Ascending aorta (tissue), 2 donors: ENCODE measurements at regions not wholly inside any gene's neighbourhood (a gene's known extent, or its start where the extent isn't known, plus 50 kb on each side); places are given as distances from the start of the nearest gene placed in this dataset.

Experiments used
- DNase-seq, 2 donors: peaks; one replicate each; pipeline ENCODE4 v3.0.0-alpha.2; 2019; ENCODE audit warnings: low spot score in 2 of 2
- H3K27ac ChIP-seq, 2 donors: fragments of 200-600 bp; sonication (generic); one replicate each; pipeline ENCODE4 v1.5.1; 2016 to 2017; ENCODE audit warnings: mild to moderate bottlenecking in 1 of 2
- H3K27me3 ChIP-seq: fragments of 200-600 bp; sonication (generic); one replicate; pipeline ENCODE4 v1.5.1; 2017
- H3K36me3 ChIP-seq, 2 donors: fragments of 200-600 bp; sonication (generic); one replicate each; pipeline ENCODE4 v1.5.1; 2016
- H3K4me1 ChIP-seq, 2 donors: fragments of 200-600 bp; sonication (generic); one replicate each; pipeline ENCODE4 v1.5.1; 2016 to 2017; ENCODE audit warnings: mild to moderate bottlenecking in 1 of 2
- H3K4me3 ChIP-seq, 2 donors: fragments of 200-600 bp; sonication (generic); one replicate each; pipeline ENCODE4 v1.5.1; 2016 to 2017; ENCODE audit warnings: mild to moderate bottlenecking in 1 of 2
- H3K9me3 ChIP-seq, 2 donors: fragments of 200-600 bp; sonication (generic); one replicate each; pipeline ENCODE4 v1.5.1; 2016
- CTCF ChIP-seq, 3 experiments: fragments of 200-600 bp in 2 of 3; fragments of 450-650 bp in 1 of 3; sonication (generic) in 2 of 3; IDR thresholded peaks; one replicate each; pipeline ENCODE4 v1.5.1; 2016 to 2019; ENCODE audit warnings: antibody characterized with exemption in 3 of 3, mild to moderate bottlenecking in 1 of 3, moderate library complexity in 1 of 3
- intact Hi-C: fragments of 100-400 bp; cut with DNase I; formaldehyde crosslinking; loops from one replicate; pipeline ENCODE4 v1.15.1; 2023

DNA sequence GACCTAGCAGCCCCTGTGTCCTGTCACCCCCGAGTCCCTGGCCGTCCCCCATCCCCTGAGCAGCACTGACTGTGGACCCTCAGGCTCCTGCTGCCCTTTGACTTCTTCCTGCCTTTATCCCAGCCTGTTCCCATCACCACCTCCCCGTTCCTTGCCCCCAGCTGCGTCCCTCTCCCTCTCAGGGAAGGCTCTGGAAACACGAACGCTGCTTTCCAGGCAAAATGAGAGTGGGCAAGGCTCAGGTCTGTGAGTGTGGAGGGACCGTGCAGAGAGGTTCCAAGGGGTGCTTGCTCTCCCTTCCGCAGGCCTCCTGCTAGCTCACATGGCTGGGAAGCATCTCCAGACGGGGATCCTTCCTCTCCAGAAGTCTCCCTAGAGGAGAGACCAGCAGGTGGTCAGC is 501.8 kb upstream of the SALL3 start:
- Histone ChIP-seq H3K9me3 (no peaks in the 10 kb centered on the region), H3K4me3 (no peak overlapping the region), H3K4me1 (no peaks in the 10 kb centered on the region), H3K27ac (no peak overlapping the region), H3K27me3 (no peaks in the 10 kb centered on the region), H3K36me3 (no peaks in the 10 kb centered on the region)
- TF ChIP-seq CTCF (IDR thresholded peaks at IDR 0.05) = no peak
- DNase-seq = no peak
- intact Hi-C loops = no loop called here

DNA sequence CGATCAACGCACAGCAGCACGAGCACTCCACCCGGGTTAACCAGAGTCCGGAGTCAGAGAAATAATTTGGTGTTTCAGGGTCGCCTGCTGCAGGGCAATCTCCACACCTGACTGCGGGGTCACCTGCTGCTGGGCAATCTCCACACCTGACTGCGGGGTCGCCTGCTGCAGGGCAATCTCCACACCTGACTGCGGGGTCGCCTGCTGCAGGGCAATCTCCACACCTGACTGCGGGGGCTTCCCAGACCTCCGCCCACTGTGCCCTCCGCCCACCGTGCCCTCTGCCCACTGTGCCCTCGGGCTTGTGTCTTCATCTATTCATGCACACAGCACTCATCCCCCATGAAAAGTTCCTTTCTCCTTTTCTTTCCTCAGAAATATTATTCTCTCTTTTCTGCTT is 500.2 kb upstream of the SALL3 start:
- intact Hi-C loops = no loop called here
- no peaks in the 10 kb centered on the region for H3K9me3 ChIP-seq
- TF ChIP-seq CTCF (IDR thresholded peaks at IDR 0.05) = no peak
- H3K4me3 ChIP-seq = no peak overlapping the region
- DNase-seq = no peak
- H3K36me3 ChIP-seq = no peaks in the 10 kb centered on the region
- no peaks in the 10 kb centered on the region for H3K4me1 ChIP-seq
- H3K27ac ChIP-seq = no peak overlapping the region
- H3K27me3 ChIP-seq = no peaks in the 10 kb centered on the region

DNA sequence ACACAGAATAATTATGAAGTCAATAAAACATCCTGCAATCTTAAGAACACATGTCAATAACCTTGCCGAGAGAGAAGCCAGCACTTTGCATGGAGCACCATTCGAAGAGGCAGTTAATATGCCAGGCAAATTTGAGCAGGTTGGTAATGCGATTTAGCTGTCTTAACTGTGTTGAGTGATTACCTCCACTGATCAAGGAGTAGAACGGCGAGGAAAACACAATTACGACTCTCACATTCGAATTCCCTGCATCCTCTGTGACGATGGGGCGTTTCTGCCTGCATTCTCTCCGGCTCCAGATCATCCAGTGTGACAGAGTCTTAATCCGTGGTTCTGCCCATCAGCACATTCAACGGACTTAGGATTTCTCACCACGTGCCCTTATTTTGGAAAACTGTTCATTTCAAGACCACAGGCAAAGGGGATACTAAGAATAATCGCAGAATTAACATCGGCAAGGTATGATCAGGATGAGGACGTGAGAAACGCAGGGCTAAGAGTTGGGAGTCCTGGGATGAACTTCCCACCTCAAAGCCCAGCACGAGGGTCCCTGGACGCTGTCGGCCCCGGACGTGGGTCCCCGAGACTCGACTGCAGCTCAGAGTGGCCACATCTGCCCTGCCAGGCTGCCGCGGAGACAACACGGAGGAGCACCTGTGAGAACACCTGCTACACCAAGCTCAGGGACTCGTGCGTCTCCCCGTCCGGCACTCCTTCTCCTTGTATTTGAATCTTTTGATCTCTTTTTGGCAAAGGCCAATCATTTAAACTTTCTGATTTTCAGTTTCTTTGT is 499.2 kb upstream of the SALL3 start:
- Histone ChIP-seq H3K27me3 (no peaks in the 10 kb centered on the region), H3K4me3 (no peak overlapping the region), H3K4me1 (no peaks in the 10 kb centered on the region), H3K27ac (no peak overlapping the region), H3K36me3 (no peaks in the 10 kb centered on the region), H3K9me3 (no peaks in the 10 kb centered on the region)
- TF ChIP-seq CTCF (IDR thresholded peaks at IDR 0.05) = no peak
- DNase-seq = no peak
- intact Hi-C loops = no loop called here

DNA sequence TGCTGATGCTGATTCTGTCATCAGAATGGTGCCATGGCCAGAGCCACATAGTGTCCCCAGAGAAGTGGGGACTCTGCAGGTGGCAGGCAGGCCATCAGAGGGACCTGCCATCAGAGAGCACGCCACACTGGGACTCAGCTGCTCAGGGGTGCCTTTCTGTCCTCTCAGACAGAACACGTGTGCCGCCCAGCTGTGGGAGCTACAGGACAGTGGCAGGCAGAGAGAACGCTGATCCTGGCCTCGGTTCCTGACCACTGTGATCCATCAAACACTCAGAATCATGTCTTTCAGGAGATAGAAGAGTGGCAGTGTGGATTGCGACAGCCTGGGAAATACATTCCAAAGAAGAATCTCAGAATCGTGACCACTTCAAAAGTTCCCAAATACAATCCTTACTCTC is 497.2 kb upstream of the SALL3 start:
- Histone ChIP-seq H3K27ac (no peak overlapping the region), H3K4me1 (no peaks in the 10 kb centered on the region), H3K36me3 (no peaks in the 10 kb centered on the region), H3K27me3 (no peaks in the 10 kb centered on the region), H3K9me3 (no peaks in the 10 kb centered on the region), H3K4me3 (no peak overlapping the region)
- DNase-seq = no peak
- TF ChIP-seq CTCF (IDR thresholded peaks at IDR 0.05) = no peak
- intact Hi-C loops = no loop called here

DNA sequence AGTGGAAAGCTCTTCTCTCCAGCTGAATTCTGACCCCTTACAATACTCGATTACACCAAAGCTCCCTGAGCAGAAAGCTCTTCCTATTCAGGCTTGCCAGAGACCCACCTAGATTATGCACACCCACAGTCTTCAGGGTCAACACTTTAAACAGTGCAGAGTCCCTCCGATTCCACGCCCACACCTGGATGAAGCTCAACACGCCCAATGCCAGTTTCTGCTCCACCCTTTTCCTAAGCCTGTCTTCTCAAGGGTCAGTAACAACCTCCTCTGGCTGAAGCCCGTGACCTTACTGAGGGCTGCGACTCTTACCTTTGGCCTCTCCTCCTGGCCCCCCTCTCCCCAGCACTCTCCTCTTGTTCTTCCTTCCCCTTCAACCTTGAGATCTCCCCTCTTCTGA is 492.0 kb upstream of the SALL3 start:
- no peak overlapping the region for H3K27ac ChIP-seq
- no peaks in the 10 kb centered on the region for H3K36me3 ChIP-seq
- DNase-seq = no peak

More for the DNA sequence above, 492.0 kb upstream of the SALL3 start:
- intact Hi-C loops = no loop called here
- H3K27me3 ChIP-seq = no peaks in the 10 kb centered on the region
- H3K4me3 ChIP-seq = no peak overlapping the region
- no peaks in the 10 kb centered on the region for H3K4me1 ChIP-seq
- no peak for TF ChIP-seq CTCF (IDR thresholded peaks at IDR 0.05)
- H3K9me3 ChIP-seq = no peaks in the 10 kb centered on the region
